Mesendoderm (in vitro differentiated cells): ENCODE measurements at regions not wholly inside any gene's neighbourhood (a gene's known extent, or its start where the extent isn't known, plus 50 kb on each side); places are given as distances from the start of the nearest gene placed in this dataset.

Source experiments
- DNase-seq: peaks from one replicate; pipeline ENCODE4 v3.0.0; 2013
- H2AK5ac ChIP-seq: 2 replicates; pipeline ENCODE4 v1.6.1; 2013; ENCODE audit warnings: low read length, inconsistent platforms
- H2BK120ac ChIP-seq: 2 replicates; pipeline ENCODE4 v1.6.1; 2013; ENCODE audit warnings: low read depth, mild to moderate bottlenecking, low read length, moderate library complexity, mixed read lengths
- H2BK15ac ChIP-seq: replicated peaks from 2 replicates; pipeline ENCODE4 v1.6.1; 2013; ENCODE audit warnings: low read depth, mild to moderate bottlenecking, moderate library complexity
- H2BK5ac ChIP-seq: 2 replicates; pipeline ENCODE4 v1.6.1; 2013; ENCODE audit warnings: low read length, inconsistent platforms
- H3K18ac ChIP-seq: 2 replicates; pipeline ENCODE4 v1.6.1; 2013; ENCODE audit warnings: mild to moderate bottlenecking, low read length, mixed read lengths
- H3K23ac ChIP-seq: one replicate; pipeline ENCODE4 v1.6.1; 2013; ENCODE audit warnings: low read length
- H3K27ac ChIP-seq: 2 replicates; pipeline ENCODE4 v1.5.1; 2013; ENCODE audit warnings: low read depth, mild to moderate bottlenecking, inconsistent platforms, low read length, moderate library complexity
- H3K27me3 ChIP-seq: 2 replicates; pipeline ENCODE4 v1.6.1; 2013; ENCODE audit warnings: low read length, control low read depth, mild to moderate bottlenecking, inconsistent platforms; ENCODE audit not compliant: insufficient read depth, poor library complexity
- H3K36me3 ChIP-seq: 2 replicates; pipeline ENCODE4 v1.6.1; 2013; ENCODE audit warnings: low read length, inconsistent platforms; ENCODE audit not compliant: control insufficient read depth, insufficient read depth
- H3K4ac ChIP-seq: one replicate; pipeline ENCODE4 v1.6.1; 2013; ENCODE audit warnings: low read depth, mild to moderate bottlenecking, low read length, moderate library complexity
- H3K4me1 ChIP-seq: 2 replicates; pipeline ENCODE4 v1.6.1; 2013; ENCODE audit warnings: low read depth, low read length, inconsistent platforms; ENCODE audit not compliant: control insufficient read depth
- H3K4me2 ChIP-seq: 2 replicates; pipeline ENCODE4 v1.6.1; 2013; ENCODE audit warnings: low read length
- H3K4me3 ChIP-seq: 2 replicates; pipeline ENCODE4 v1.5.1; 2013; ENCODE audit warnings: mild to moderate bottlenecking, low read length
- H3K56ac ChIP-seq: one replicate; pipeline ENCODE4 v1.6.1; 2013; ENCODE audit warnings: low read length
- H3K79me1 ChIP-seq: 2 replicates; pipeline ENCODE4 v1.6.1; 2013; ENCODE audit warnings: low read length, inconsistent platforms
- H3K79me2 ChIP-seq: 2 replicates; pipeline ENCODE4 v1.6.1; 2013; ENCODE audit warnings: mild to moderate bottlenecking, low read length; ENCODE audit not compliant: control insufficient read depth, insufficient read depth
- H3K9ac ChIP-seq: 2 replicates; pipeline ENCODE4 v1.6.1; 2013; ENCODE audit warnings: low read length, inconsistent platforms
- H4K5ac ChIP-seq: one replicate; pipeline ENCODE4 v1.6.1; 2013; ENCODE audit warnings: low read length
- H4K8ac ChIP-seq: one replicate; pipeline ENCODE4 v1.6.1; 2013; ENCODE audit warnings: low read depth, mild to moderate bottlenecking, control low read depth, low read length, moderate library complexity
- WGBS: extraction: QIAGEN DNeasy Blood & Tissue Kit; methylation state at CpG from one replicate; pipeline ENCODE4 v1.1.7; 2013; ENCODE audit warnings: low lambda C conversion rate, missing lambda C conversion rate; ENCODE audit not compliant: insufficient coverage; ENCODE audit errors: extremely low coverage; 5-methylcytosine and 5-hydroxymethylcytosine counted together

GRCh38 chr15:96766366-96766765, 435.9 kb downstream of the NR2F2 start:
- H3K4me1 ChIP-seq: peaks cover 7% of the 10 kb centered on the region
- H2BK5ac ChIP-seq: no peak overlapping the region
- no peaks in the 10 kb centered on the region for H3K79me1 ChIP-seq
- no peaks in the 10 kb centered on the region for H3K27me3 ChIP-seq
- no peak overlapping the region for H2AK5ac ChIP-seq
- no peak overlapping the region for H4K8ac ChIP-seq
- no peak overlapping the region for H2BK15ac ChIP-seq
- H4K5ac ChIP-seq: no peak overlapping the region
- DNase-seq: no peak
- no peak overlapping the region for H3K56ac ChIP-seq
- H3K9ac ChIP-seq: no peak overlapping the region
- H3K4me3 ChIP-seq: no peak overlapping the region
- no CpG with 5 or more reads among the region's 4 CpGs for WGBS
- no peaks in the 10 kb centered on the region for H3K36me3 ChIP-seq
- H3K23ac ChIP-seq: no peak overlapping the region
- no peak overlapping the region for H3K4me2 ChIP-seq
- no peaks in the 10 kb centered on the region for H3K79me2 ChIP-seq
- peak overlapping the region; percentile 51 for H3K18ac ChIP-seq
- H2BK120ac ChIP-seq: no peak overlapping the region
- no peak overlapping the region for H3K4ac ChIP-seq
- no peak overlapping the region for H3K27ac ChIP-seq

DNA sequence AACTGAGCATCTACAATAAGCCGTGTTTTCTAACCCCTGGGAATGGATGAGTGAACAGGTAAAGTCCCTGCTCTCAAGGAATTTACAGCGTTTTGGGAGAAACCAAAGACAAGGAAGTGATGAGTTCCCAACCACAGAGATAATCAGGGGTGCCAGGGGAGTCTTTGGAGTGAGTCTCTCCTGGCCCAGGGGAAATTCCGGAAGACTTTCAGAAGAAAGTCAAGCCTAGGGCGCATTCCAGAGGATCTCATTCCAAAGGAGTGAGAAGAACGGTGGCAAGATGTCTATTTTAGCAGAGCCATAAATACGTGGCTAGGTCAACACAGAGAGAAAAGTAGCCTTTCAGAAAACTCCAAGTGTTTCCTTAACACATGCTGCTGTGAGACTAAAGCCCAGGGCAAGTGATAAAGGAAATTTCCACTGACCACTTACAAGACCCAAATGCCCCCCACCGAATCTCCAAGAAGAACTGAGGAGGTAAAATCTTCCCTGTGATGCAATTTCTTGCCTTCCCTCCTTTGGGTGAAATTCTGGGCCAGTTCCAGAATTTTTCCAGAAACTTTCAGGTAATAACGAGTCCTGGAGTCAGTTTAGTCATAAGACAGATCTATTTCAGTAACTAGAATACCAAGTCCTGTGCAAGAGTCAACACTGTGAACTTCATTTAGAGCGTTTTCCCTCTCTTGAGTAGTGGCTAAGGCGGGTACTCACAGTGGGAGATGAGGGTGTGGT, 437.4 kb downstream of the NR2F2 start:
- no CpG with 5 or more reads among the region's 10 CpGs for WGBS
- H3K27me3 ChIP-seq: no peaks in the 10 kb centered on the region
- H3K27ac ChIP-seq: no peak overlapping the region
- H3K23ac ChIP-seq: no peak overlapping the region
- H3K18ac ChIP-seq: peak overlapping the region; percentile 19
- no peak overlapping the region for H3K4ac ChIP-seq
- H3K9ac ChIP-seq: no peak overlapping the region
- no peak overlapping the region for H4K5ac ChIP-seq
- peaks cover 7% of the 10 kb centered on the region for H3K4me1 ChIP-seq
- H2BK15ac ChIP-seq: no peak overlapping the region
- H3K4me2 ChIP-seq: no peak overlapping the region
- peak; percentile 72 for DNase-seq
- no peak overlapping the region for H2BK5ac ChIP-seq
- no peaks in the 10 kb centered on the region for H3K36me3 ChIP-seq
- H4K8ac ChIP-seq: no peak overlapping the region
- peak overlapping the region; percentile 62 for H2BK120ac ChIP-seq
- no peak overlapping the region for H3K4me3 ChIP-seq
- no peak overlapping the region for H2AK5ac ChIP-seq
- H3K79me1 ChIP-seq: no peaks in the 10 kb centered on the region
- no peak overlapping the region for H3K56ac ChIP-seq
- H3K79me2 ChIP-seq: no peaks in the 10 kb centered on the region

DNA sequence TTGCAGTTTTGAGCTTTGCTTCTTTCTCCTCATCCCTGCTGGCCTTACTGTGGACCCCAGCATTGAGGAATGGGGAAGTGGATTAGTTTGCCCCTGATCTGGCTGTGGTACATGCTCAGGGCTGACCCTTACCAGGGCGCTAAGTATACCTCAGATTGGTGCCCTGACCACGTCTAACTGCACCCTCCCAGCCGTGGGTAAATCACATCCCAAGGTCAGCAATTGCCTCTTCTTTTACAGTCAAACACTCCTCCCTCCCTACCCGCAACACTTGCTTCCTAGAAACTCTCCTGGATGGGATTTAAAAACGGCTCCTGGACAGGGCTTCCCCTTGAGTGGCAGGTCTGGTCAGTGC, 437.9 kb downstream of the NR2F2 start:
- Histone ChIP-seq H4K8ac (no peak overlapping the region), H2BK5ac (no peak overlapping the region), H3K36me3 (no peaks in the 10 kb centered on the region), H3K56ac (no peak overlapping the region), H4K5ac (no peak overlapping the region), H3K79me1 (no peaks in the 10 kb centered on the region), H2BK15ac (no peak overlapping the region), H3K23ac (no peak overlapping the region), H3K4me1 (peaks cover 7% of the 10 kb centered on the region), H3K4me2 (no peak overlapping the region), H2AK5ac (peak overlapping the region; percentile 40), H3K18ac (peak overlapping the region; percentile 71), H3K9ac (no peak overlapping the region), H2BK120ac (peak overlapping the region; percentile 62), H3K4me3 (no peak overlapping the region), H3K79me2 (no peaks in the 10 kb centered on the region), H3K27me3 (no peaks in the 10 kb centered on the region), H3K27ac (no peak overlapping the region), H3K4ac (peak overlapping the region; percentile 6)
- no CpG with 5 or more reads among the region's 5 CpGs for WGBS
- DNase-seq: no peak

- Histone ChIP-seq H3K4me2 (no peak overlapping the region), H3K27me3 (no peaks in the 10 kb centered on the region), H3K79me2 (no peaks in the 10 kb centered on the region), H3K4ac (no peak overlapping the region), H4K8ac (no peak overlapping the region), H3K56ac (no peak overlapping the region), H3K27ac (peak overlapping the region; percentile 53), H3K4me3 (no peak overlapping the region), H2BK15ac (no peak overlapping the region), H3K18ac (no peak overlapping the region), H2AK5ac (no peak overlapping the region), H3K36me3 (no peaks in the 10 kb centered on the region), H3K79me1 (no peaks in the 10 kb centered on the region), H3K9ac (no peak overlapping the region), H3K4me1 (peaks cover 7% of the 10 kb centered on the region), H4K5ac (no peak overlapping the region), H3K23ac (no peak overlapping the region), H2BK120ac (peak overlapping the region; percentile 83), H2BK5ac (no peak overlapping the region)
- peak; percentile 28 for DNase-seq
- WGBS: no CpG with 5 or more reads among the region's 2 CpGs
Measured at GRCh38 chr15:96771035-96771434, 440.5 kb downstream of the NR2F2 start.

- Histone ChIP-seq H3K79me1 (no peaks in the 10 kb centered on the region), H3K4me3 (no peak overlapping the region), H3K36me3 (no peaks in the 10 kb centered on the region), H4K5ac (no peak overlapping the region), H2BK5ac (no peak overlapping the region), H3K23ac (no peak overlapping the region), H3K79me2 (no peaks in the 10 kb centered on the region), H2AK5ac (no peak overlapping the region), H2BK15ac (no peak overlapping the region), H3K4me2 (no peak overlapping the region), H2BK120ac (no peak overlapping the region), H3K4ac (no peak overlapping the region), H3K9ac (no peak overlapping the region), H3K18ac (no peak overlapping the region), H3K27ac (no peak overlapping the region), H4K8ac (no peak overlapping the region), H3K27me3 (no peaks in the 10 kb centered on the region), H3K4me1 (peaks cover 5% of the 10 kb centered on the region), H3K56ac (no peak overlapping the region)
- DNase-seq: no peak
- WGBS: no CpG with 5 or more reads among the region's 3 CpGs
Measured at GRCh38 chr15:96774216-96774615, 443.7 kb downstream of the NR2F2 start.

DNA sequence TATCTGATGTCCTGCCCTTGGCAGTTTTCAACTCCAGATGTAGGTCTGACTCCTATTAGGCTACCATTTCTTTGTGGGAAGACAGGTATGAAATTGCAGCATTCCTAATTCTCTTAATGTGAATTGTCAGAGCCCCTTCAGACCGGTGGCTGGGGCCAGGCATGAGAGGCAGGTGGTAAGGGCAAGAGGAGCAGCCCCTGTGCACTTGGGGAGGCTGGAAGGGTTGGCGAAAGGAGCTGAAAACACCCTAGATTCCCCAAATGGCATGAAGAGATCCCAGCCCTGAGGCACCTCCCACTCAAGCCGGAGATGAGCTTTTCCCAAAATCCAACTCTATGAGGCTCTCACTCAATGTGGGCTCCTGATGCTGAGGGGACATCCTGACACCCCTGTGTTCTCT, 453.2 kb downstream of the NR2F2 start:
- no peaks in the 10 kb centered on the region for H3K79me1 ChIP-seq
- no CpG with 5 or more reads among the region's 3 CpGs for WGBS

More for the DNA sequence above, 453.2 kb downstream of the NR2F2 start:
- Histone ChIP-seq H3K18ac (no peak overlapping the region), H2AK5ac (no peak overlapping the region), H3K4me2 (no peak overlapping the region), H2BK5ac (no peak overlapping the region), H3K79me2 (no peaks in the 10 kb centered on the region), H3K4me3 (no peak overlapping the region), H3K56ac (no peak overlapping the region), H4K8ac (no peak overlapping the region), H4K5ac (no peak overlapping the region), H3K4ac (no peak overlapping the region), H3K23ac (no peak overlapping the region), H3K27ac (no peak overlapping the region), H2BK15ac (no peak overlapping the region), H2BK120ac (no peak overlapping the region), H3K9ac (no peak overlapping the region), H3K4me1 (no peaks in the 10 kb centered on the region), H3K36me3 (no peaks in the 10 kb centered on the region), H3K27me3 (no peaks in the 10 kb centered on the region)
- no peak for DNase-seq
